ENCODE measurements at regions not wholly inside any gene's neighbourhood (a gene's known extent, or its start where the extent isn't known, plus 50 kb on each side); places are given as distances from the start of the nearest gene placed in this dataset.

GRCh38 chr9:18007621-18008020 lies 428.8 kb downstream of the SH3GL2 start:
- TF ChIP-seq, protein P1, sequence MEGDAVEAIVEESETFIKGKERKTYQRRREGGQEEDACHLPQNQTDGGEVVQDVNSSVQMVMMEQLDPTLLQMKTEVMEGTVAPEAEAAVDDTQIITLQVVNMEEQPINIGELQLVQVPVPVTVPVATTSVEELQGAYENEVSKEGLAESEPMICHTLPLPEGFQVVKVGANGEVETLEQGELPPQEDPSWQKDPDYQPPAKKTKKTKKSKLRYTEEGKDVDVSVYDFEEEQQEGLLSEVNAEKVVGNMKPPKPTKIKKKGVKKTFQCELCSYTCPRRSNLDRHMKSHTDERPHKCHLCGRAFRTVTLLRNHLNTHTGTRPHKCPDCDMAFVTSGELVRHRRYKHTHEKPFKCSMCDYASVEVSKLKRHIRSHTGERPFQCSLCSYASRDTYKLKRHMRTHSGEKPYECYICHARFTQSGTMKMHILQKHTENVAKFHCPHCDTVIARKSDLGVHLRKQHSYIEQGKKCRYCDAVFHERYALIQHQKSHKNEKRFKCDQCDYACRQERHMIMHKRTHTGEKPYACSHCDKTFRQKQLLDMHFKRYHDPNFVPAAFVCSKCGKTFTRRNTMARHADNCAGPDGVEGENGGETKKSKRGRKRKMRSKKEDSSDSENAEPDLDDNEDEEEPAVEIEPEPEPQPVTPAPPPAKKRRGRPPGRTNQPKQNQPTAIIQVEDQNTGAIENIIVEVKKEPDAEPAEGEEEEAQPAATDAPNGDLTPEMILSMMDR (IDR thresholded peaks at IDR 0.05 in 2 of 3, conservative IDR thresholded peaks at IDR 0.05 in 1 of 3; ENCODE audit: insufficient read depth in 2 of 3, low read depth in 1 of 3, low read length in 3 of 3), result no peak
- TF ChIP-seq PATZ1 (CRISPR knock-in tag; IDR thresholded peaks at IDR 0.05; ENCODE audit: borderline replicate concordance) (no peak), NRF1 (conservative IDR thresholded peaks at IDR 0.05 in 1 of 2, IDR thresholded peaks at IDR 0.05 in 1 of 2) (no peak), ZNF384 (IDR thresholded peaks at IDR 0.05; ENCODE audit: low read depth, low read length) (no peak), GATAD2A (IDR thresholded peaks at IDR 0.05) (no peak), RFX5 (IDR thresholded peaks at IDR 0.05; ENCODE audit: low read depth, low read length) (no peak), HMGXB4 (CRISPR knock-in tag; IDR thresholded peaks at IDR 0.05) (no peak), ZNF134 (CRISPR knock-in tag; conservative IDR thresholded peaks at IDR 0.05) (no peak), ZNF586 (CRISPR knock-in tag; conservative IDR thresholded peaks at IDR 0.05) (no peak)
- TF ChIP-seq, protein P2, sequence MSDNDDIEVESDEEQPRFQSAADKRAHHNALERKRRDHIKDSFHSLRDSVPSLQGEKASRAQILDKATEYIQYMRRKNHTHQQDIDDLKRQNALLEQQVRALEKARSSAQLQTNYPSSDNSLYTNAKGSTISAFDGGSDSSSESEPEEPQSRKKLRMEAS (CRISPR knock-in tag; IDR thresholded peaks at IDR 0.05), result no peak

Measured in K562 (cell line).